ENCODE measurements at regions not wholly inside any gene's neighbourhood (a gene's known extent, or its start where the extent isn't known, plus 50 kb on each side); places are given as distances from the start of the nearest gene placed in this dataset.

GRCh38 chr1:219778793-219779369, 149.5 kb downstream of the SLC30A10 start:
- Mint-ChIP-seq H3K27me3 (ENCODE audit: insufficient read depth) (no peaks in the 10 kb centered on the region), H3K27ac (no peak overlapping the region), H3K4me3 (no peak overlapping the region), H3K36me3 (ENCODE audit: low read depth) (no peaks in the 10 kb centered on the region), H3K9me3 (no peaks in the 10 kb centered on the region), H3K4me1 (ENCODE audit: low read depth) (no peaks in the 10 kb centered on the region)
- DNase-seq (ENCODE audit: low spot score), result no peak
- intact Hi-C loops (cut with micrococcal nuclease), result no loop called here

GRCh38 chr1:219778110-219778509, 150.2 kb downstream of the SLC30A10 start:
- no peaks in the 10 kb centered on the region for H3K4me1 Mint-ChIP-seq (ENCODE audit: low read depth)
- no peak overlapping the region for H3K27ac Mint-ChIP-seq
- H3K27me3 Mint-ChIP-seq (ENCODE audit: insufficient read depth), result no peaks in the 10 kb centered on the region
- intact Hi-C loops (cut with micrococcal nuclease), result no loop called here
- no peaks in the 10 kb centered on the region for H3K9me3 Mint-ChIP-seq
- no peak for DNase-seq (ENCODE audit: low spot score)
- no peak overlapping the region for H3K4me3 Mint-ChIP-seq
- no peaks in the 10 kb centered on the region for H3K36me3 Mint-ChIP-seq (ENCODE audit: low read depth)

GRCh38 chr1:219774386-219774785, 154.0 kb downstream of the SLC30A10 start:
- H3K4me1 Mint-ChIP-seq (ENCODE audit: low read depth), result no peaks in the 10 kb centered on the region

GRCh38 chr1:219773775-219774174, 154.6 kb downstream of the SLC30A10 start:
- Mint-ChIP-seq H3K4me3 (no peak overlapping the region), H3K9me3 (peaks cover 6% of the 10 kb centered on the region), H3K4me1 (ENCODE audit: low read depth) (no peaks in the 10 kb centered on the region), H3K27ac (no peak overlapping the region), H3K36me3 (ENCODE audit: low read depth) (no peaks in the 10 kb centered on the region), H3K27me3 (ENCODE audit: insufficient read depth) (no peaks in the 10 kb centered on the region)
- intact Hi-C loops (cut with micrococcal nuclease), result no loop called here
- DNase-seq (ENCODE audit: low spot score), result no peak

More at GRCh38 chr1:219774386-219774785, 154.0 kb downstream of the SLC30A10 start:
- Mint-ChIP-seq H3K9me3 (peaks cover under 1% of the 10 kb centered on the region), H3K27me3 (ENCODE audit: insufficient read depth) (no peaks in the 10 kb centered on the region), H3K4me3 (no peak overlapping the region), H3K27ac (no peak overlapping the region), H3K36me3 (ENCODE audit: low read depth) (no peaks in the 10 kb centered on the region)
- DNase-seq (ENCODE audit: low spot score), result no peak
- intact Hi-C loops (cut with micrococcal nuclease), result no loop called here

GRCh38 chr1:219773110-219773509, 155.2 kb downstream of the SLC30A10 start:
- no peak overlapping the region for H3K4me3 Mint-ChIP-seq
- H3K36me3 Mint-ChIP-seq (ENCODE audit: low read depth), result no peaks in the 10 kb centered on the region
- H3K9me3 Mint-ChIP-seq, result peaks cover 6% of the 10 kb centered on the region
- no peaks in the 10 kb centered on the region for H3K27me3 Mint-ChIP-seq (ENCODE audit: insufficient read depth)
- DNase-seq (ENCODE audit: low spot score), result no peak
- no peaks in the 10 kb centered on the region for H3K4me1 Mint-ChIP-seq (ENCODE audit: low read depth)
- intact Hi-C loops (cut with micrococcal nuclease), result no loop called here
- no peak overlapping the region for H3K27ac Mint-ChIP-seq

- Mint-ChIP-seq H3K4me1 (ENCODE audit: low read depth) (no peaks in the 10 kb centered on the region), H3K27me3 (ENCODE audit: insufficient read depth) (no peaks in the 10 kb centered on the region), H3K9me3 (peaks cover 6% of the 10 kb centered on the region), H3K4me3 (no peak overlapping the region), H3K36me3 (ENCODE audit: low read depth) (no peaks in the 10 kb centered on the region), H3K27ac (no peak overlapping the region)
- DNase-seq (ENCODE audit: low spot score), result no peak
- intact Hi-C loops (cut with micrococcal nuclease), result no loop called here
Measured at GRCh38 chr1:219772265-219773036, 155.9 kb downstream of the SLC30A10 start.

GRCh38 chr1:219771080-219771479, 157.3 kb downstream of the SLC30A10 start:
- Mint-ChIP-seq H3K4me1 (ENCODE audit: low read depth) (no peaks in the 10 kb centered on the region), H3K36me3 (ENCODE audit: low read depth) (no peaks in the 10 kb centered on the region), H3K4me3 (no peak overlapping the region), H3K9me3 (peaks cover 6% of the 10 kb centered on the region), H3K27ac (no peak overlapping the region), H3K27me3 (ENCODE audit: insufficient read depth) (no peaks in the 10 kb centered on the region)
- DNase-seq (ENCODE audit: low spot score), result no peak
- intact Hi-C loops (cut with micrococcal nuclease), result no loop called here

- no peaks in the 10 kb centered on the region for H3K36me3 Mint-ChIP-seq (ENCODE audit: low read depth)
- no peaks in the 10 kb centered on the region for H3K4me1 Mint-ChIP-seq (ENCODE audit: low read depth)
- intact Hi-C loops (cut with micrococcal nuclease), result no loop called here
- H3K4me3 Mint-ChIP-seq, result no peak overlapping the region
- H3K9me3 Mint-ChIP-seq, result no peaks in the 10 kb centered on the region
- H3K27ac Mint-ChIP-seq, result no peak overlapping the region
- no peak for DNase-seq (ENCODE audit: low spot score)
- H3K27me3 Mint-ChIP-seq (ENCODE audit: insufficient read depth), result no peaks in the 10 kb centered on the region
Measured at GRCh38 chr1:219763321-219763720, 150.4 kb upstream of the ZC3H11B start.

- Mint-ChIP-seq H3K4me3 (no peak overlapping the region), H3K27me3 (ENCODE audit: insufficient read depth) (no peaks in the 10 kb centered on the region), H3K27ac (no peak overlapping the region), H3K36me3 (ENCODE audit: low read depth) (no peaks in the 10 kb centered on the region), H3K9me3 (no peaks in the 10 kb centered on the region), H3K4me1 (ENCODE audit: low read depth) (no peaks in the 10 kb centered on the region)
- intact Hi-C loops (cut with micrococcal nuclease), result no loop called here
- DNase-seq (ENCODE audit: low spot score), result no peak
Measured at GRCh38 chr1:219761208-219761860, 148.4 kb upstream of the ZC3H11B start.

GRCh38 chr1:219759095-219759494, 146.2 kb upstream of the ZC3H11B start:
- no peaks in the 10 kb centered on the region for H3K27me3 Mint-ChIP-seq (ENCODE audit: insufficient read depth)
- no peaks in the 10 kb centered on the region for H3K9me3 Mint-ChIP-seq
- intact Hi-C loops (cut with micrococcal nuclease), result no loop called here
- no peaks in the 10 kb centered on the region for H3K4me1 Mint-ChIP-seq (ENCODE audit: low read depth)
- no peaks in the 10 kb centered on the region for H3K36me3 Mint-ChIP-seq (ENCODE audit: low read depth)
- DNase-seq (ENCODE audit: low spot score), result no peak
- no peak overlapping the region for H3K27ac Mint-ChIP-seq
- no peak overlapping the region for H3K4me3 Mint-ChIP-seq

- intact Hi-C loops (cut with micrococcal nuclease), result no loop called here
- H3K27ac Mint-ChIP-seq, result no peak overlapping the region
- no peaks in the 10 kb centered on the region for H3K36me3 Mint-ChIP-seq (ENCODE audit: low read depth)
- H3K4me1 Mint-ChIP-seq (ENCODE audit: low read depth), result no peaks in the 10 kb centered on the region
- no peaks in the 10 kb centered on the region for H3K9me3 Mint-ChIP-seq
- no peak for DNase-seq (ENCODE audit: low spot score)
- H3K27me3 Mint-ChIP-seq (ENCODE audit: insufficient read depth), result no peaks in the 10 kb centered on the region
- H3K4me3 Mint-ChIP-seq, result no peak overlapping the region
Measured at GRCh38 chr1:219757890-219758289, 145.0 kb upstream of the ZC3H11B start.

- H3K27me3 Mint-ChIP-seq (ENCODE audit: insufficient read depth), result no peaks in the 10 kb centered on the region
- H3K9me3 Mint-ChIP-seq, result no peaks in the 10 kb centered on the region
- no peak overlapping the region for H3K4me3 Mint-ChIP-seq
- no peaks in the 10 kb centered on the region for H3K36me3 Mint-ChIP-seq (ENCODE audit: low read depth)
- H3K27ac Mint-ChIP-seq, result no peak overlapping the region
- no peaks in the 10 kb centered on the region for H3K4me1 Mint-ChIP-seq (ENCODE audit: low read depth)
- no peak for DNase-seq (ENCODE audit: low spot score)
- intact Hi-C loops (cut with micrococcal nuclease), result no loop called here
Measured at GRCh38 chr1:219755234-219755633, 142.3 kb upstream of the ZC3H11B start.

- intact Hi-C loops (cut with micrococcal nuclease), result no loop called here
- no peak overlapping the region for H3K27ac Mint-ChIP-seq
- no peaks in the 10 kb centered on the region for H3K36me3 Mint-ChIP-seq (ENCODE audit: low read depth)
- H3K4me1 Mint-ChIP-seq (ENCODE audit: low read depth), result no peaks in the 10 kb centered on the region
- no peak for DNase-seq (ENCODE audit: low spot score)
- H3K9me3 Mint-ChIP-seq, result no peaks in the 10 kb centered on the region
- no peak overlapping the region for H3K4me3 Mint-ChIP-seq
- H3K27me3 Mint-ChIP-seq (ENCODE audit: insufficient read depth), result no peaks in the 10 kb centered on the region
Measured at GRCh38 chr1:219754767-219755166, 141.9 kb upstream of the ZC3H11B start.
